COLO668 (cell line): ENCODE measurements at regions not wholly inside any gene's neighbourhood (a gene's known extent, or its start where the extent isn't known, plus 50 kb on each side); places are given as distances from the start of the nearest gene placed in this dataset.

Experiments used
- DNase-seq: peaks from one replicate; lab custom pipeline; 2025; ENCODE audit not compliant: unreplicated experiment; lab: John Stamatoyannopoulos, UW

GRCh38 chr12:124185971-124186686, 108.8 kb upstream of the RFLNA start:
- no peak for DNase-seq

GRCh38 chr12:124188084-124188483, 106.8 kb upstream of the RFLNA start:
- DNase-seq = peak; percentile 42

GRCh38 chr12:124188561-124189405, 106.1 kb upstream of the RFLNA start:
- peak; percentile 78 for DNase-seq

- no peak for DNase-seq
Measured at GRCh38 chr12:124190312-124191023, 104.4 kb upstream of the RFLNA start.

GRCh38 chr12:124191024-124191359, 103.9 kb upstream of the RFLNA start:
- DNase-seq = no peak

GRCh38 chr12:124191966-124192365, 102.9 kb upstream of the RFLNA start:
- DNase-seq = no peak

- no peak for DNase-seq
Measured at GRCh38 chr12:124194264-124194892, 100.5 kb upstream of the RFLNA start.

- peak; percentile 34 for DNase-seq
Measured at GRCh38 chr12:124194893-124195566, 99.9 kb upstream of the RFLNA start.

GRCh38 chr12:124195567-124195942, 99.3 kb upstream of the RFLNA start:
- no peak for DNase-seq

GRCh38 chr12:124196236-124196635, 98.7 kb upstream of the RFLNA start:
- DNase-seq = no peak

- no peak for DNase-seq
Measured at GRCh38 chr12:124201248-124201647, 93.6 kb upstream of the RFLNA start.

GRCh38 chr12:124203176-124203575, 91.7 kb upstream of the RFLNA start:
- DNase-seq = no peak

- DNase-seq = no peak
Measured at GRCh38 chr12:124205405-124205804, 89.5 kb upstream of the RFLNA start.

- DNase-seq = no peak
Measured at GRCh38 chr12:124207049-124207448, 87.8 kb upstream of the RFLNA start.

GRCh38 chr12:124207617-124208016, 87.3 kb upstream of the RFLNA start:
- no peak for DNase-seq

GRCh38 chr12:124208489-124208888, 86.4 kb upstream of the RFLNA start:
- no peak for DNase-seq

- DNase-seq = no peak
Measured at GRCh38 chr12:124210991-124211577, 83.8 kb upstream of the RFLNA start.

GRCh38 chr12:124211753-124212152, 83.1 kb upstream of the RFLNA start:
- no peak for DNase-seq

- no peak for DNase-seq
Measured at GRCh38 chr12:124213666-124214347, 81.1 kb upstream of the RFLNA start.

- DNase-seq = no peak
Measured at GRCh38 chr12:124214574-124214973, 80.3 kb upstream of the RFLNA start.
